ENCODE measurements at regions not wholly inside any gene's neighbourhood (a gene's known extent, or its start where the extent isn't known, plus 50 kb on each side); places are given as distances from the start of the nearest gene placed in this dataset.

DNA sequence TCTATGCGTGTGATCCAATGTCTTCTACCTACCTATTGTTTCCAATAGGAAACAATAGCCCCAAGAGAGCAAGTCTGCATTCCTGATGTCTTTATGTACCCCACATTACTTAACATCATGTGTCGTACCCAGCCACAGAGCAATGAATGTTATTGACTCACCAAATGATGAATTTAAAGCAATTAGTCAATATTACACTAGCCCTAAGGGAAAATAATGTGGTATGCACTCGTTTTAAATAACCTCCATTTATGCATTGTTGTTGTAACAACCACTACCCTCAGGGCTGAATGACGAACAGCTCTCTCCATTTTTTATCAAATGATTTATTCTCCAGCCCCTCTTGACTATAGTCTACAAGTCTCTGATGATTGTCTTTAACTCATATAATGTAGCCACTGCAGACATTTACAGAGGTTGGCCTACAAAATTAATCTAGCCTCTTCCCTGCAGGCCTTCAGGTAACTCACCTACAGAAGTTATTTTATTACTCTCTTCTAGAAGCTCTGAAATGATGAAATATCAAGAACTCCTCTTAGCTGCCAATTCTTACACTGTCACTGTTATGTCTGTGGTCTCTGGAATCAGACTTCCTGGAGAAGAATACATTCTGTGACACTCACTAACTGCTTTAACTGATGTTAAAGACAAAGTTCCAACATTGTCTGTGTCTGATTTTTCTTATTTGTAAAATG is 601.7 kb upstream of the GRIA3 start:
- ChIA-PET CTCF (no interaction called here), POLR2A (no interaction called here)
- TF ChIP-seq, protein P1, sequence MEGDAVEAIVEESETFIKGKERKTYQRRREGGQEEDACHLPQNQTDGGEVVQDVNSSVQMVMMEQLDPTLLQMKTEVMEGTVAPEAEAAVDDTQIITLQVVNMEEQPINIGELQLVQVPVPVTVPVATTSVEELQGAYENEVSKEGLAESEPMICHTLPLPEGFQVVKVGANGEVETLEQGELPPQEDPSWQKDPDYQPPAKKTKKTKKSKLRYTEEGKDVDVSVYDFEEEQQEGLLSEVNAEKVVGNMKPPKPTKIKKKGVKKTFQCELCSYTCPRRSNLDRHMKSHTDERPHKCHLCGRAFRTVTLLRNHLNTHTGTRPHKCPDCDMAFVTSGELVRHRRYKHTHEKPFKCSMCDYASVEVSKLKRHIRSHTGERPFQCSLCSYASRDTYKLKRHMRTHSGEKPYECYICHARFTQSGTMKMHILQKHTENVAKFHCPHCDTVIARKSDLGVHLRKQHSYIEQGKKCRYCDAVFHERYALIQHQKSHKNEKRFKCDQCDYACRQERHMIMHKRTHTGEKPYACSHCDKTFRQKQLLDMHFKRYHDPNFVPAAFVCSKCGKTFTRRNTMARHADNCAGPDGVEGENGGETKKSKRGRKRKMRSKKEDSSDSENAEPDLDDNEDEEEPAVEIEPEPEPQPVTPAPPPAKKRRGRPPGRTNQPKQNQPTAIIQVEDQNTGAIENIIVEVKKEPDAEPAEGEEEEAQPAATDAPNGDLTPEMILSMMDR (IDR thresholded peaks at IDR 0.05; ENCODE audit: control extremely low read depth, extremely low read depth, low read depth, missing control alignments) = no peak
- no peak for DNase-seq (ENCODE audit: extremely low spot score)

DNA sequence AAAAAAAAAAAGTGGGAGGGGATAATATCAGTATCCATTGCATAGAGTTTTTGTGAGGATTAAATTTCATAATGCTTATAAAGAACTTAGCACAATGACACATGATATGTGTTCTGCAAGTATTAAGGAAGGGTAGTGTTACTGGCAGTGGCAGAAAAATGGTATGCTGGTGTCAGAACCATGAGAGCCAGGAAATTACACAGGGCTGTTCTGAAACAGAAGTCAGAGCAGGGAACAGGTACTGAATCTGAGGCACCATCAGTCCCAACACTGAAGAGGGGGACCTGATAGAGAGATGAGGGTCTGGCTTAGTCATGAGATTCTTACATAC is 601.1 kb upstream of the GRIA3 start:
- ChIA-PET POLR2A (no interaction called here), CTCF (no interaction called here)
- TF ChIP-seq, protein P1 (IDR thresholded peaks at IDR 0.05; ENCODE audit: control extremely low read depth, extremely low read depth, low read depth, missing control alignments) = no peak
- DNase-seq (ENCODE audit: extremely low spot score) = no peak

DNA sequence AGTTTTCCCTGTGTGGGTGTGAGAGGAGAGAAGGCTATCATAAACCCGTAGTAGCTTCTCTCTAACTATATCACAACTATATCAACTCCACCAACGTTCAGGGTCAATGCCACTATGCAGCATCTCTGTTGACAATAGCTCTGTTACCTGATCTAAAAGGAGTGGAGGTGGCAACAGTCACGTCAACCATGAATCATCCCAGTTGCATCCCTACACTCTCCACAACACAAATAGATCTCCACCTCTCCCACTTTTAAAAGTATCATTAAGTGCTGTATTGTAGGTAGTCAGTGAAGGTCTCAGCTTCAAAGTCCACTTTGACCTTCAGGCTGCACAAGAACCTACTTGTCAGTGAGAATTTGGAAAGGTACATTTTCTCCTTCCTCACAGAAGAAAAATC is 600.5 kb upstream of the GRIA3 start:
- ChIA-PET CTCF (no interaction called here), POLR2A (no interaction called here)
- DNase-seq (ENCODE audit: extremely low spot score) = no peak
- TF ChIP-seq, protein P1 (IDR thresholded peaks at IDR 0.05; ENCODE audit: control extremely low read depth, extremely low read depth, low read depth, missing control alignments) = no peak

DNA sequence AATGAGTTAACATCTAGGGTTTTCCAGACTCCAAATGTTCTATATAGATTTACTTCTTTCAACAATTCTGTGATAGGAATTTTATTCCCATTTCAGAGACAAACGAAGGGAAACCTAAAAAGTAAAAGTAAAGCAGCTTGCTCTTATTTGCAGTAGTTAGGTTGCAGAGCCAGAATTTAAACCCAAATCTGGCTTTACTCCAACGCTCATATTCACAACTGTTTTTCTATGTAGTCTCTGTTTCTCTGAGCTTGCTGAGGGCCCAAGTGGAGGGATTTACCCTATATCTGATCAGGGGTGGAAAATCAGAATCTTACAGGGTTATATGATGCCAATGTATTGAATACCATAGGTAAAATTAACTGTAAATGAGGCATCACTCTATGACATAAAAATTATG is 599.1 kb upstream of the GRIA3 start:
- TF ChIP-seq, protein P1 (IDR thresholded peaks at IDR 0.05; ENCODE audit: control extremely low read depth, extremely low read depth, low read depth, missing control alignments) = no peak
- CTCF ChIA-PET = no interaction called here
- POLR2A ChIA-PET = no interaction called here
- DNase-seq (ENCODE audit: extremely low spot score) = no peak

DNA sequence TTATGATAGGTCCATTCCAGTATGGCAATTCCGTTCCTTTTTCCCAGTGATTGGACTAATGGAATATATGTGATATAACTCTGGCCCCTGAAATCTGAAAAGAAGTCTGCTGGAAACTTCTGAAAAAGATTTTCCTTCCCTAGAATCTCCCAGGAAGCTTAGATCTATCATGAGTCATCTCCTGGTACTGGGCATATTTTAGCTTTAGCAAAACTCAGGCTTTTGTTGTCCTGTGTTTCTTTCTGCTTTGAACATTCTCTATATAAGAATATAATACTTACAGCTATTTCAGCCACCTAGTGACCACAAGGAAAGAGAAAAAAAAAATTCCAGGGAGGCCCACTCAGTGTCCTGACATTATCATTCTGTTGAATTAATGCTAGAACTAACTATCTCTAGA is 597.2 kb upstream of the GRIA3 start:
- TF ChIP-seq, protein P1 (IDR thresholded peaks at IDR 0.05; ENCODE audit: control extremely low read depth, extremely low read depth, low read depth, missing control alignments) = no peak
- DNase-seq (ENCODE audit: extremely low spot score) = no peak
- POLR2A ChIA-PET = no interaction called here
- CTCF ChIA-PET = interaction anchor here (1.2 kb wide), 1 partner anchor 18 kb away, joined by 3 read pairs; no protein-coding TSS in a partner anchor

DNA sequence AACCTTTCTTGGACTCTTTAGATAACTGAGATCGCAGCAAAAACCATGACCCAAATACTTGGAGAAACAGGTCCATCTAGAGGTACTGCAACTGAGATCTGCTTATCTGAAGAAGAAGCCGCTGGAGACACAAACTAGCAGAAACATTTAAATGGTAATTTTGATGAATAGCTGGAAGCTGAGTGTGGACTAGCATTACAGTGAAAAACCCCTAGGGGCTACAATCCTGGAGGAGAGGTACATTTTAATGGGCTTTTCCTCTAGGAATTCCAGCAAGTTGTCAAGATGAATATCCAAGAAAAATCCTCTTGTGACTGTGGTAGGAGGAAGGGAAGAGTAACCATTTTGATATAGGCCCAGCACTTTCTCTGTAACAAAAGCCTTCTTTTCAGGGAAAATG is 592.5 kb upstream of the GRIA3 start:
- TF ChIP-seq, protein P1 (IDR thresholded peaks at IDR 0.05; ENCODE audit: control extremely low read depth, extremely low read depth, low read depth, missing control alignments) = no peak
- ChIA-PET CTCF (no interaction called here), POLR2A (no interaction called here)
- DNase-seq (ENCODE audit: extremely low spot score) = no peak

DNA sequence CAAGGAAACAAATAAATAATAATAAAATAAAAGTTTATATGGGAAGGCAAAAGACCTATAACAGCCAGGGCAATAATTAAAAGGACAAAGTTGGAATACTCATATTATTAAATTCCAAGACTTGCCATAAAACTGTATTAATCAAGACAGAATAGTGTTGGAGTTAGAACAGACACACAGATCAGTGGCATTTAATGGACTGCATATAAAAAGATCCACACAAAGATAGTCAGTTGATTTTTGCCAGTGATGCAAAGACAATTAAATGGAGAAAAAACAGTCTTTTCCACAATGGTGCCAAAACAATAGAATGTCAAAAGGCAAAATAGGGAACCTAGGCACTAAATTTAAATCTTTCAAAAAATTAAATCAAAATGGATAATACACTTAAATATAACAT is 587.1 kb upstream of the GRIA3 start:
- ChIA-PET POLR2A (no interaction called here), CTCF (no interaction called here)
- TF ChIP-seq, protein P1 (IDR thresholded peaks at IDR 0.05; ENCODE audit: control extremely low read depth, extremely low read depth, low read depth, missing control alignments) = no peak
- DNase-seq (ENCODE audit: extremely low spot score) = no peak
